ENCODE measurements at regions not wholly inside any gene's neighbourhood (a gene's known extent, or its start where the extent isn't known, plus 50 kb on each side); places are given as distances from the start of the nearest gene placed in this dataset.
A peak's percentile ranks its signal among the peaks of the same experiment; 100 is the strongest.
"Not testable (repeated sequence)": the region's sequence is repeated elsewhere in the genome, so short reads cannot be mapped to it uniquely, and the experiment has no call there.

- no peak for DNase-seq
Observed at GRCh38 chr22:26806445-26807175, 149.2 kb downstream of the MIAT start.

- no peak for DNase-seq
Observed at GRCh38 chr22:26811647-26811992, 154.2 kb downstream of the MIAT start.

- DNase-seq, result no peak
Observed at GRCh38 chr22:26812731-26813130, 155.3 kb downstream of the MIAT start.

GRCh38 chr22:26816726-26817125, 159.3 kb downstream of the MIAT start:
- DNase-seq, result no peak

GRCh38 chr22:26817926-26818325, 160.5 kb downstream of the MIAT start:
- no peak for DNase-seq

GRCh38 chr22:26821854-26822253, 164.5 kb downstream of the MIAT start:
- no peak for DNase-seq

GRCh38 chr22:26822313-26822712, 164.9 kb downstream of the MIAT start:
- no peak for DNase-seq

- no peak for DNase-seq
Observed at GRCh38 chr22:26823966-26824365, 166.6 kb downstream of the MIAT start.

- no peak for DNase-seq
Observed at GRCh38 chr22:26825960-26826935, 168.9 kb downstream of the MIAT start.

- DNase-seq, result no peak
Observed at GRCh38 chr22:26827611-26828010, 170.2 kb downstream of the MIAT start.

- peak in 1 of 3 donors; percentile 12 for DNase-seq
Observed at GRCh38 chr22:26828311-26828710, 170.9 kb downstream of the MIAT start.

- no peak for DNase-seq
Observed at GRCh38 chr22:26830837-26831236, 173.4 kb downstream of the MIAT start.

GRCh38 chr22:26835023-26835422, 177.6 kb downstream of the MIAT start:
- no peak for DNase-seq

- peak; percentile 56 to 69 (median 67) for DNase-seq
Observed at GRCh38 chr22:26835929-26836528, 178.6 kb downstream of the MIAT start.

GRCh38 chr22:26837784-26838470, 180.5 kb downstream of the MIAT start:
- no peak for DNase-seq

- no peak for DNase-seq
Observed at GRCh38 chr22:26838471-26838825, 181.1 kb downstream of the MIAT start.

- no peak for DNase-seq
Observed at GRCh38 chr22:26839216-26839615, 181.8 kb downstream of the MIAT start.

- DNase-seq, result not testable (repeated sequence)
Observed at GRCh38 chr22:26840770-26841169, 183.4 kb downstream of the MIAT start.

GRCh38 chr22:26842103-26842502, 184.7 kb downstream of the MIAT start:
- no peak for DNase-seq

- DNase-seq, result peak in 2 of 3 donors; percentile 6 to 10
Observed at GRCh38 chr22:26845021-26845743, 187.8 kb downstream of the MIAT start.

- no peak for DNase-seq
Observed at GRCh38 chr22:26846076-26846475, 188.7 kb downstream of the MIAT start.

GRCh38 chr22:26846645-26847044, 189.3 kb downstream of the MIAT start:
- no peak for DNase-seq

Data from suppressor macrophage treated with lipopolysaccharide for 1 hour (primary cell).